Progenitor cell of endocrine pancreas (in vitro differentiated cells): ENCODE measurements at regions not wholly inside any gene's neighbourhood (a gene's known extent, or its start where the extent isn't known, plus 50 kb on each side); places are given as distances from the start of the nearest gene placed in this dataset.

ENCODE experiments used
- DNase-seq: peaks from one replicate; pipeline ENCODE4 v3.0.0; 2021; ENCODE audit warnings: low spot score; ENCODE audit not compliant: unreplicated experiment
- H3K27ac Mint-ChIP-seq: 2 replicates; pipeline ENCODE4 v1.8.0; 2021; ENCODE audit warnings: mild to moderate bottlenecking, moderate library complexity, mixed read lengths
- H3K27me3 Mint-ChIP-seq: 2 replicates; pipeline ENCODE4 v1.8.0; 2021; ENCODE audit warnings: mixed read lengths
- H3K36me3 Mint-ChIP-seq: 2 replicates; pipeline ENCODE4 v1.8.0; 2022; ENCODE audit warnings: mixed read lengths; ENCODE audit not compliant: insufficient read depth
- H3K4me1 Mint-ChIP-seq: 2 replicates; pipeline ENCODE4 v1.8.0; 2021; ENCODE audit warnings: low read depth, mixed read lengths
- H3K4me3 Mint-ChIP-seq: 2 replicates; pipeline ENCODE4 v1.8.0; 2021; ENCODE audit warnings: low read depth, mild to moderate bottlenecking, moderate library complexity, mixed read lengths
- H3K9me3 Mint-ChIP-seq: 2 replicates; pipeline ENCODE4 v1.8.0; 2021; ENCODE audit warnings: low read depth, mixed read lengths
- TF ChIP-seq, protein P1 (sequence below): fragments of 200-600 bp; sonication (generic); IDR thresholded peaks from one replicate; pipeline ENCODE4 v1.5.0; 2021; ENCODE audit warnings: antibody characterized with exemption, mild to moderate bottlenecking; ENCODE audit not compliant: unreplicated experiment

DNA sequence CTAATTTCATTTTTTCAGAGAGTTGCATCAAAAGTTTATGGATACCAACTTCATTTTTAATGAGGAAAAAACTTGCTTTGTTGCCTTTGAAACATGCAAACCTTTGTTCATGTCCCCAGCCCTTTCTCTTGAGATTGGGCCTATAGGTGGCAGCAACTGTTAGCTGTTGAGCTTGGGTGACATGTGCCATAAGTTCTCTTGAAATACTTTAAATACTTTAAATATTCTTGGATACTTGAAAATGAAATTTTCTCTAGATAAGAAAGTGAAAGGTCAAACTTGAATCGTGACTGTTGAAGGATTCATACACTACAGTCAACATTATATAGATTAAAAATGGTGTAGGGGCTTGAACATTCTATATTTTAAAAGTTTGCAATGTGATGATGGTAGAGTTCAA is 294.9 kb downstream of the NDFIP2 start:
- Mint-ChIP-seq H3K4me1 (peaks cover 39% of the 10 kb centered on the region), H3K27ac (peak overlapping the region; percentile 49), H3K27me3 (no peaks in the 10 kb centered on the region), H3K4me3 (no peak overlapping the region), H3K36me3 (peaks cover 9% of the 10 kb centered on the region), H3K9me3 (peaks cover 12% of the 10 kb centered on the region)
- TF ChIP-seq, protein P1, sequence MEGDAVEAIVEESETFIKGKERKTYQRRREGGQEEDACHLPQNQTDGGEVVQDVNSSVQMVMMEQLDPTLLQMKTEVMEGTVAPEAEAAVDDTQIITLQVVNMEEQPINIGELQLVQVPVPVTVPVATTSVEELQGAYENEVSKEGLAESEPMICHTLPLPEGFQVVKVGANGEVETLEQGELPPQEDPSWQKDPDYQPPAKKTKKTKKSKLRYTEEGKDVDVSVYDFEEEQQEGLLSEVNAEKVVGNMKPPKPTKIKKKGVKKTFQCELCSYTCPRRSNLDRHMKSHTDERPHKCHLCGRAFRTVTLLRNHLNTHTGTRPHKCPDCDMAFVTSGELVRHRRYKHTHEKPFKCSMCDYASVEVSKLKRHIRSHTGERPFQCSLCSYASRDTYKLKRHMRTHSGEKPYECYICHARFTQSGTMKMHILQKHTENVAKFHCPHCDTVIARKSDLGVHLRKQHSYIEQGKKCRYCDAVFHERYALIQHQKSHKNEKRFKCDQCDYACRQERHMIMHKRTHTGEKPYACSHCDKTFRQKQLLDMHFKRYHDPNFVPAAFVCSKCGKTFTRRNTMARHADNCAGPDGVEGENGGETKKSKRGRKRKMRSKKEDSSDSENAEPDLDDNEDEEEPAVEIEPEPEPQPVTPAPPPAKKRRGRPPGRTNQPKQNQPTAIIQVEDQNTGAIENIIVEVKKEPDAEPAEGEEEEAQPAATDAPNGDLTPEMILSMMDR: peak; percentile 71
- DNase-seq: no peak

- no peak overlapping the region for H3K4me3 Mint-ChIP-seq
- no peak for DNase-seq
- H3K36me3 Mint-ChIP-seq: peaks cover 10% of the 10 kb centered on the region
- peaks cover 14% of the 10 kb centered on the region for H3K9me3 Mint-ChIP-seq
- H3K27ac Mint-ChIP-seq: no peak overlapping the region
- H3K4me1 Mint-ChIP-seq: peaks cover 18% of the 10 kb centered on the region
- TF ChIP-seq, protein P1: no peak
- no peaks in the 10 kb centered on the region for H3K27me3 Mint-ChIP-seq
Measured at GRCh38 chr13:79772811-79773210, 291.9 kb downstream of the NDFIP2 start.

- Mint-ChIP-seq H3K9me3 (peaks cover 14% of the 10 kb centered on the region), H3K27me3 (no peaks in the 10 kb centered on the region), H3K4me1 (peaks cover 19% of the 10 kb centered on the region), H3K4me3 (no peak overlapping the region), H3K36me3 (peaks cover 10% of the 10 kb centered on the region), H3K27ac (no peak overlapping the region)
- TF ChIP-seq, protein P1: no peak
- no peak for DNase-seq
Measured at GRCh38 chr13:79771493-79771892, 290.5 kb downstream of the NDFIP2 start.

DNA sequence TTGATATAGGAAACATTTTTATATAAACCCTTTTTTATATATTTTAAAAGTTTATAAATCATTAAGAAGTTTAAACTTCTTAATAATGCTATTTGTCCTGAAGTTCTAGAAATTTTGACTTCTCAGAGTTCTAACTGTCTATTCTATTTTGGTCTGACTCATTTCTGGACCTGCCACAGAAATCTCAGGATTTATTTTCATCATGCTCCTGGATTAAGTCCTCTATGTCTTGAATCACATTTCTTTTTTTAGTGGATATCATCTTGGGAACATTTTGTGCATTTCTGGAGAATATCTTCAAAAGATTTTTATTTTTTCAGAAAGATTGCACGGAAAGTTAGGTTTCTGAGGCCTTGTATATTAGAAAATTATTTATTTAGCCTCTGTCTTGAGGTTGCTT is 289.1 kb downstream of the NDFIP2 start:
- peaks cover 12% of the 10 kb centered on the region for H3K4me1 Mint-ChIP-seq
- peaks cover 14% of the 10 kb centered on the region for H3K9me3 Mint-ChIP-seq
- no peak for DNase-seq
- no peak overlapping the region for H3K27ac Mint-ChIP-seq
- TF ChIP-seq, protein P1: no peak
- no peak overlapping the region for H3K4me3 Mint-ChIP-seq
- H3K36me3 Mint-ChIP-seq: peaks cover 10% of the 10 kb centered on the region
- no peaks in the 10 kb centered on the region for H3K27me3 Mint-ChIP-seq

DNA sequence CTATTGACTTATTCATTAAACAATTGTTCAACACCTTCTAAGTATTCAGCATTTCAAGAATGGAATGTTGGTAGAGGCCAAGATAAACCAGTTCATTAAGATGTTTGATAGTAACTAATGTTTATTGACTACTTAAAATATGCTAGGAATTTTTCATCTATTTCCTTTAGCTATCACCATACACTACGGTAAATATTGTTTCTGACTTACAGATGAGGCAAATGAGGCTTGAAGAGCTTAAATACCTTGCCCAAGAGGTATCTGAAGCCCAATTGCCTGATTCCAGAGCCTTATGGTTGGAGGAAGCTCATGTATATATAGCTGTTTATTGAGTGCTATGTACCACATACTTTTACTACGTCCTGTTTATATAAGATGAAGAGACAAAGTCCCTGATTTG is 286.2 kb downstream of the NDFIP2 start:
- H3K4me1 Mint-ChIP-seq: peaks cover 10% of the 10 kb centered on the region
- H3K9me3 Mint-ChIP-seq: peaks cover 19% of the 10 kb centered on the region
- H3K27me3 Mint-ChIP-seq: no peaks in the 10 kb centered on the region
- TF ChIP-seq, protein P1: no peak
- peaks cover 8% of the 10 kb centered on the region for H3K36me3 Mint-ChIP-seq
- peak overlapping the region; percentile 69 for H3K27ac Mint-ChIP-seq
- DNase-seq: no peak
- H3K4me3 Mint-ChIP-seq: no peak overlapping the region
